Activated B cell treated with CpG ODN at 0.5 μM for 24 hours (primary cell): ENCODE measurements at regions not wholly inside any gene's neighbourhood (a gene's known extent, or its start where the extent isn't known, plus 50 kb on each side); places are given as distances from the start of the nearest gene placed in this dataset.
A peak's percentile ranks its signal among the peaks of the same experiment; 100 is the strongest.

Experiments used
- ATAC-seq: fragments of 200-7000 bp; cut with Tn5 transposase; one replicate; pipeline ENCODE4 v1.10.0; 2021; ENCODE audit warnings: low read depth, mild to moderate bottlenecking, moderate library complexity
- CTCF ChIA-PET: fragments of 350-600 bp; sonication (Branson Sonifier 250); formaldehyde crosslinking; loops from one replicate; lab custom pipeline; 2021; ENCODE audit warnings: antibody characterized with exemption; lab: Charles Lee
- POLR2A ChIA-PET: fragments of 350-600 bp; sonication (Branson Sonifier 250); formaldehyde crosslinking; loops from one replicate; lab custom pipeline; 2021; ENCODE audit warnings: antibody characterized with exemption; lab: Charles Lee
- DNase-seq: peaks from one replicate; pipeline ENCODE4 v3.0.0; 2022
- H3K27ac Mint-ChIP-seq: one replicate; pipeline ENCODE4 v1.8.0; 2020; ENCODE audit warnings: mixed read lengths
- H3K27me3 Mint-ChIP-seq: one replicate; pipeline ENCODE4 v1.8.0; 2021; ENCODE audit warnings: mixed read lengths
- H3K36me3 Mint-ChIP-seq: one replicate; pipeline ENCODE4 v1.8.0; 2021; ENCODE audit warnings: low read depth, mixed read lengths
- H3K4me1 Mint-ChIP-seq: one replicate; pipeline ENCODE4 v1.8.0; 2021; ENCODE audit warnings: mixed read lengths
- H3K4me3 Mint-ChIP-seq: one replicate; pipeline ENCODE4 v1.8.0; 2020; ENCODE audit warnings: mild to moderate bottlenecking, mixed read lengths
- H3K9me3 Mint-ChIP-seq: one replicate; pipeline ENCODE4 v1.8.0; 2020; ENCODE audit warnings: mixed read lengths
- CTCF ChIP-seq: fragments of 200-600 bp; IDR thresholded peaks from one replicate; pipeline ENCODE4 v1.8.0; 2022; ENCODE audit warnings: antibody characterized with exemption, mild to moderate bottlenecking
- intact Hi-C: fragments of 100-400 bp; cut with micrococcal nuclease; formaldehyde crosslinking; loops from one replicate; pipeline ENCODE4 v1.15.1; 2024

GRCh38 chr15:31235311-31236183, 91.1 kb upstream of the KLF13 start:
- Mint-ChIP-seq H3K4me3 (no peak overlapping the region), H3K9me3 (no peaks in the 10 kb centered on the region), H3K27me3 (no peaks in the 10 kb centered on the region), H3K27ac (peak overlapping the region; percentile 59), H3K36me3 (no peaks in the 10 kb centered on the region), H3K4me1 (peaks cover 79% of the 10 kb centered on the region)
- intact Hi-C loops: loop anchor here (1.0 kb wide), 1 partner anchor 31 kb away; no protein-coding TSS in a partner anchor
- TF ChIP-seq CTCF: no peak
- ChIA-PET CTCF (interaction anchor here (1.3 kb wide), 1 partner anchor 28 kb away, joined by 5 read pairs; no protein-coding TSS in a partner anchor), POLR2A (interaction anchor here (1.6 to 7.5 kb wide), 3 partner anchors 20 to 90 kb away, joined by 6 to 58 read pairs (median 7); partner anchors contain the start of gene KLF13)
- no peak for DNase-seq
- no peak for ATAC-seq

DNA sequence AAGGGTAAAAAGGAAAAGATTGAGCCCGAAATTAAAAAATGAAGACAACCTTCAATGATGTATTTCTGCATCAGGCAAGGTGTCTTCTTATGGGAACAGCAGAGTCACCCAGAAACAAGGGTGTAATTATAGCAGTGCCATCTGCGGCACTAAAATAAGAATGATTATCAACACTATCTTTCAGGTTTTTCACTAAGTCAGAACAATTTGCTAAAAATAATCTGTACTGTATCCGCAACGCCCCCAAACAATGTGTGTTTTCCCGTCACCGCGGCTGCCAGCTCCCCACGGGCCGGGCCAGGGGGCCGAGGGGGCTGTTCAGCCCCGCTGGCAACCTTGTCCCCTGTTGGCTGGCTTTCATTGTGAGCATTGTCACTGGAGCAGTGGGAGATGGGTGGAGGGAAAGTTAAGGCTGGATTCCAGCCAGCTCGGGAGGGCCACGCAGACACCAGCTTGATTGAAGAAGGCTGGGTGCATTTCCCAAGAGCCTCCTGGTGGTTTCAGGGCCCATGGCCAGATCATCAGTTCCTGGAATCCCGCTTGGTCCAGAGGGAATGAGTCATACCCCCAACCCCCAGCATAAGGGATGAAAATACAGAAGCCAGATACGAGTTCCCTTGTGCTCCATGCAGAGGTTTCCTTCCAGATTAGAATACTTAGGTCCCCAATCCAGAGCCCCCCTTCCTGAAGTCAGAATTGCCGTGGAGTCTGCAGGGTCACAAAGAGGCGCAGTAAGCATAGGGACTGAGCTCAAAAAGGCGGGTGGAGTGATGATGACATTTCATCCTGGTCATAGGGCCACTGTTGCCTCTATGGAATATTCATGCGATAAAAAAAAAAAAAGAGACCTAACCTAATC, 90.2 kb upstream of the KLF13 start:
- Mint-ChIP-seq H3K9me3 (no peaks in the 10 kb centered on the region), H3K4me3 (no peak overlapping the region), H3K4me1 (peaks cover 70% of the 10 kb centered on the region), H3K27me3 (no peaks in the 10 kb centered on the region), H3K27ac (peak overlapping the region; percentile 59), H3K36me3 (no peaks in the 10 kb centered on the region)
- POLR2A ChIA-PET: interaction anchor here (0.6 to 7.5 kb wide), 5 partner anchors 9 to 90 kb away, joined by 3 to 58 read pairs (median 6); partner anchors contain the start of gene KLF13
- DNase-seq (no peak), ATAC-seq (peak; percentile 13)
- CTCF ChIA-PET: interaction anchor here (1.3 to 1.4 kb wide), 2 partner anchors 27 kb away, joined by 4 to 5 read pairs; no protein-coding TSS in a partner anchor
- intact Hi-C loops: no loop called here
- no peak for TF ChIP-seq CTCF

GRCh38 chr15:31237043-31237324, 89.7 kb upstream of the KLF13 start:
- intact Hi-C loops: no loop called here
- Mint-ChIP-seq H3K27ac (no peak overlapping the region), H3K4me3 (no peak overlapping the region), H3K36me3 (no peaks in the 10 kb centered on the region), H3K4me1 (peaks cover 65% of the 10 kb centered on the region), H3K9me3 (no peaks in the 10 kb centered on the region), H3K27me3 (no peaks in the 10 kb centered on the region)
- POLR2A ChIA-PET: interaction anchor here (0.6 to 7.5 kb wide), 3 partner anchors 9 to 28 kb away, joined by 3 to 58 read pairs (median 4); no protein-coding TSS in a partner anchor
- ATAC-seq (no peak), DNase-seq (no peak)
- no peak for TF ChIP-seq CTCF
- CTCF ChIA-PET: interaction anchor here (1.4 kb wide), 1 partner anchor 27 kb away, joined by 4 read pairs; no protein-coding TSS in a partner anchor

- intact Hi-C loops: no loop called here
- Mint-ChIP-seq H3K9me3 (no peaks in the 10 kb centered on the region), H3K4me1 (peaks cover 48% of the 10 kb centered on the region), H3K36me3 (no peaks in the 10 kb centered on the region), H3K27me3 (no peaks in the 10 kb centered on the region), H3K4me3 (no peak overlapping the region), H3K27ac (peak overlapping the region; percentile 77)
- ATAC-seq (no peak), DNase-seq (no peak)
- ChIA-PET POLR2A (interaction anchor here (0.8 to 7.5 kb wide), 5 partner anchors 8 to 26 kb away, joined by 3 to 58 read pairs (median 8); no protein-coding TSS in a partner anchor), CTCF (no interaction called here)
- no peak for TF ChIP-seq CTCF
Measured at GRCh38 chr15:31238906-31239305, 87.7 kb upstream of the KLF13 start.
